Neural progenitor cell (in vitro differentiated cells): ENCODE measurements at regions not wholly inside any gene's neighbourhood (a gene's known extent, or its start where the extent isn't known, plus 50 kb on each side); places are given as distances from the start of the nearest gene placed in this dataset.

Experiments used
- DNase-seq: peaks from one replicate; pipeline ENCODE4 v3.0.0-alpha.2; 2016; ENCODE audit warnings: low spot score
- H2AFZ ChIP-seq: fragments of 200-600 bp; sonication (generic); replicated peaks from 2 replicates; pipeline ENCODE4 v1.6.1; 2016; ENCODE audit warnings: antibody characterized with exemption
- H3F3A ChIP-seq: fragments of 200-600 bp; sonication (generic); 2 replicates; pipeline ENCODE4 v1.6.1; 2016; ENCODE audit warnings: antibody characterized with exemption, low read depth
- H3K27ac ChIP-seq: fragments of 200-600 bp; sonication (generic); 2 replicates; pipeline ENCODE4 v1.5.1; 2016; ENCODE audit warnings: mild to moderate bottlenecking
- H3K27me3 ChIP-seq: fragments of 200-600 bp; sonication (generic); 2 replicates; pipeline ENCODE4 v1.6.1; 2016; ENCODE audit warnings: mild to moderate bottlenecking, moderate library complexity
- H3K36me3 ChIP-seq: fragments of 200-600 bp; sonication (generic); 2 replicates; pipeline ENCODE4 v1.5.1; 2016
- H3K4me1 ChIP-seq: fragments of 200-600 bp; sonication (generic); 2 replicates; pipeline ENCODE4 v1.6.1; 2016; ENCODE audit warnings: mixed run types
- H3K4me2 ChIP-seq: fragments of 200-600 bp; sonication (generic); 2 replicates; pipeline ENCODE4 v1.6.1; 2016
- H3K4me3 ChIP-seq: fragments of 200-600 bp; sonication (generic); 2 replicates; pipeline ENCODE4 v1.5.1; 2016
- H3K79me2 ChIP-seq: fragments of 200-600 bp; sonication (generic); 2 replicates; pipeline ENCODE4 v1.6.1; 2016; ENCODE audit warnings: low read depth
- H3K9ac ChIP-seq: fragments of 200-600 bp; sonication (generic); 2 replicates; pipeline ENCODE4 v1.6.1; 2016
- H3K9me3 ChIP-seq: fragments of 200-600 bp; sonication (generic); 2 replicates; pipeline ENCODE4 v1.5.1; 2016; ENCODE audit warnings: low read depth
- H4K20me1 ChIP-seq: fragments of 200-600 bp; sonication (generic); 2 replicates; pipeline ENCODE4 v1.6.1; 2016; ENCODE audit warnings: low read depth
- H3K27ac Mint-ChIP-seq: 3 replicates; pipeline ENCODE4 v1.8.0; 2021; ENCODE audit warnings: mixed read lengths
- H3K27me3 Mint-ChIP-seq: 2 replicates; pipeline ENCODE4 v1.8.0; 2022; ENCODE audit warnings: low read depth, mild to moderate bottlenecking, inconsistent platforms, moderate library complexity, mixed read lengths; ENCODE audit not compliant: insufficient read depth
- H3K36me3 Mint-ChIP-seq: 3 replicates; pipeline ENCODE4 v1.8.0; 2021; ENCODE audit warnings: mixed read lengths
- H3K4me1 Mint-ChIP-seq: 3 replicates; pipeline ENCODE4 v1.8.0; 2021; ENCODE audit warnings: mixed read lengths
- H3K4me3 Mint-ChIP-seq: 3 replicates; pipeline ENCODE4 v1.8.0; 2021; ENCODE audit warnings: mild to moderate bottlenecking, moderate library complexity, mixed read lengths
- H3K9me3 Mint-ChIP-seq: 3 replicates; pipeline ENCODE4 v1.8.0; 2020; ENCODE audit warnings: mixed read lengths
- CTCF ChIP-seq: fragments of 200-600 bp; sonication (generic); IDR thresholded peaks from 2 replicates; pipeline ENCODE4 v1.5.1; 2017; ENCODE audit warnings: antibody characterized with exemption, mild to moderate bottlenecking
- EZH2 ChIP-seq: fragments of 200-600 bp; sonication (generic); IDR thresholded peaks from 2 replicates; pipeline ENCODE4 v1.6.1; 2017; ENCODE audit warnings: antibody characterized with exemption, mild to moderate bottlenecking, moderate library complexity
- EZH2phosphoT487 ChIP-seq: fragments of 200-600 bp; sonication (generic); IDR thresholded peaks from 2 replicates; pipeline ENCODE4 v1.6.1; 2017; ENCODE audit warnings: antibody characterized with exemption

GRCh38 chr10:4482659-4483058 is 343.3 kb upstream of the AKR1E2 start:
- Histone ChIP-seq H3K4me1 (no peaks in the 10 kb centered on the region), H3K4me3 (no peak overlapping the region), H3K36me3 (no peaks in the 10 kb centered on the region), H3F3A (no peaks in the 10 kb centered on the region), H3K9me3 (no peaks in the 10 kb centered on the region), H3K9ac (no peak overlapping the region), H3K27ac (no peak overlapping the region), H3K4me2 (no peak overlapping the region), H3K27me3 (no peaks in the 10 kb centered on the region), H2AFZ (no peak overlapping the region), H3K79me2 (no peaks in the 10 kb centered on the region), H4K20me1 (no peaks in the 10 kb centered on the region)
- Mint-ChIP-seq H3K27ac (no peak overlapping the region), H3K36me3 (no peaks in the 10 kb centered on the region), H3K4me1 (peaks cover 2% of the 10 kb centered on the region), H3K4me3 (no peak overlapping the region), H3K27me3 (no peaks in the 10 kb centered on the region), H3K9me3 (no peaks in the 10 kb centered on the region)
- no peak for DNase-seq
- TF ChIP-seq EZH2phosphoT487 (no peak), EZH2 (no peak), CTCF (no peak)

- H3K79me2 ChIP-seq = no peaks in the 10 kb centered on the region
- H3F3A ChIP-seq = no peaks in the 10 kb centered on the region
- no peaks in the 10 kb centered on the region for H3K4me1 ChIP-seq
- H3K9ac ChIP-seq = no peak overlapping the region
- H3K4me2 ChIP-seq = no peak overlapping the region
- H3K4me3 ChIP-seq = no peak overlapping the region
- TF ChIP-seq EZH2 (no peak), EZH2phosphoT487 (no peak), CTCF (no peak)
- no peaks in the 10 kb centered on the region for H3K36me3 ChIP-seq
- H3K9me3 Mint-ChIP-seq = no peaks in the 10 kb centered on the region
- H3K27ac ChIP-seq = no peak overlapping the region
- no peaks in the 10 kb centered on the region for H3K27me3 Mint-ChIP-seq
- peaks cover 2% of the 10 kb centered on the region for H3K4me1 Mint-ChIP-seq
- H3K27me3 ChIP-seq = no peaks in the 10 kb centered on the region
- no peak overlapping the region for H3K27ac Mint-ChIP-seq
- no peaks in the 10 kb centered on the region for H3K9me3 ChIP-seq
- no peaks in the 10 kb centered on the region for H4K20me1 ChIP-seq
- DNase-seq = no peak
- no peak overlapping the region for H3K4me3 Mint-ChIP-seq
- no peak overlapping the region for H2AFZ ChIP-seq
- H3K36me3 Mint-ChIP-seq = no peaks in the 10 kb centered on the region
These were observed 344.8 kb upstream of the AKR1E2 start for GRCh38 chr10:4481192-4481591.

- no peaks in the 10 kb centered on the region for H3K79me2 ChIP-seq
- H3K36me3 ChIP-seq = no peaks in the 10 kb centered on the region
- H3K4me1 ChIP-seq = no peaks in the 10 kb centered on the region
- Mint-ChIP-seq H3K9me3 (no peaks in the 10 kb centered on the region), H3K4me1 (peaks cover 5% of the 10 kb centered on the region), H3K27me3 (no peaks in the 10 kb centered on the region), H3K36me3 (no peaks in the 10 kb centered on the region), H3K27ac (no peak overlapping the region), H3K4me3 (no peak overlapping the region)
- no peaks in the 10 kb centered on the region for H4K20me1 ChIP-seq
- H3K9ac ChIP-seq = no peak overlapping the region
- H3F3A ChIP-seq = no peaks in the 10 kb centered on the region
- H3K9me3 ChIP-seq = no peaks in the 10 kb centered on the region
- H3K4me3 ChIP-seq = no peak overlapping the region
- DNase-seq = no peak
- TF ChIP-seq EZH2 (no peak), CTCF (no peak), EZH2phosphoT487 (no peak)
- H3K27ac ChIP-seq = no peak overlapping the region
- no peak overlapping the region for H2AFZ ChIP-seq
- no peaks in the 10 kb centered on the region for H3K27me3 ChIP-seq
- no peak overlapping the region for H3K4me2 ChIP-seq
These were observed 346.7 kb upstream of the AKR1E2 start for GRCh38 chr10:4479342-4479741.

- no peaks in the 10 kb centered on the region for H3K9me3 Mint-ChIP-seq
- Histone ChIP-seq H3F3A (no peaks in the 10 kb centered on the region), H3K27me3 (no peaks in the 10 kb centered on the region), H3K9ac (no peak overlapping the region), H3K4me2 (no peak overlapping the region), H2AFZ (no peak overlapping the region), H3K4me1 (no peaks in the 10 kb centered on the region), H4K20me1 (no peaks in the 10 kb centered on the region), H3K4me3 (no peak overlapping the region), H3K9me3 (no peaks in the 10 kb centered on the region), H3K36me3 (no peaks in the 10 kb centered on the region), H3K79me2 (no peaks in the 10 kb centered on the region), H3K27ac (no peak overlapping the region)
- peaks cover 8% of the 10 kb centered on the region for H3K4me1 Mint-ChIP-seq
- no peak overlapping the region for H3K27ac Mint-ChIP-seq
- DNase-seq = no peak
- no peak overlapping the region for H3K4me3 Mint-ChIP-seq
- no peaks in the 10 kb centered on the region for H3K27me3 Mint-ChIP-seq
- H3K36me3 Mint-ChIP-seq = no peaks in the 10 kb centered on the region
- no peak for TF ChIP-seq CTCF
- no peak for TF ChIP-seq EZH2phosphoT487
- no peak for TF ChIP-seq EZH2
These were observed 348.3 kb upstream of the AKR1E2 start for GRCh38 chr10:4477664-4478063.
